SK-N-SH (cell line): ENCODE measurements at regions not wholly inside any gene's neighbourhood (a gene's known extent, or its start where the extent isn't known, plus 50 kb on each side); places are given as distances from the start of the nearest gene placed in this dataset.

Experiments used
- CTCF ChIA-PET: fragments of 300-600, 350-600 bp; formaldehyde crosslinking; extraction: SDS; loops from one replicate; lab custom pipeline; 2021; lab: Yijun Ruan, JAX
- POLR2A ChIA-PET: fragments of 350-600 bp; sonication (Branson Sonifier 250); formaldehyde crosslinking; extraction: SDS; loops from one replicate; lab custom pipeline; 2020; ENCODE audit warnings: antibody characterized with exemption, inconsistent platforms; lab: Yijun Ruan, JAX
- DNase-seq: peaks from one replicate; pipeline ENCODE4 v3.0.0; 2012
- H2AFZ ChIP-seq: fragments of 200-600 bp; sonication (generic); 2 replicates; pipeline ENCODE4 v1.8.1; 2016; ENCODE audit warnings: antibody characterized with exemption, mild to moderate bottlenecking, low read depth
- H3F3A ChIP-seq: fragments of 200-600 bp; sonication (generic); replicated peaks from 2 replicates; pipeline ENCODE3; 2016; ENCODE audit warnings: antibody characterized with exemption, mild to moderate bottlenecking; ENCODE audit not compliant: insufficient read depth
- H3K27ac ChIP-seq, 2 experiments: fragments of 200-500 bp in 1 of 2; fragments of 200-600 bp in 1 of 2; sonication (Bioruptor generic) in 1 of 2; sonication (generic), shearing (Covaris generic) in 1 of 2; 2 replicates each; pipeline versions ENCODE4 v1.5.1 to v1.6.1; 2014 to 2016; ENCODE audit warnings: low read depth in 2 of 2, inconsistent platforms in 1 of 2, low read length in 1 of 2, mild to moderate bottlenecking in 1 of 2, mixed read lengths in 1 of 2
- H3K27me3 ChIP-seq: fragments of 200-600 bp; sonication (generic), shearing (Covaris generic); 2 replicates; pipeline ENCODE4 v1.6.1; 2016; ENCODE audit warnings: mixed run types; ENCODE audit not compliant: insufficient read depth
- H3K36me3 ChIP-seq, 2 experiments: fragments of 200-500 bp in 1 of 2; fragments of 200-600 bp in 1 of 2; sonication (Bioruptor generic) in 1 of 2; sonication (generic) in 1 of 2; replicated peaks in 1 of 2; 2 replicates each; pipeline versions ENCODE3 to v1.5.1; 2014 to 2016; ENCODE audit warnings: low read length in 1 of 2, mild to moderate bottlenecking in 1 of 2; ENCODE audit not compliant: insufficient read depth in 2 of 2, control insufficient read depth in 1 of 2
- H3K4me1 ChIP-seq, 2 experiments: fragments of 200-500 bp in 1 of 2; fragments of 200-600 bp in 1 of 2; sonication (Bioruptor generic) in 1 of 2; sonication (generic), shearing (Covaris generic) in 1 of 2; 2 replicates each; pipeline versions ENCODE4 v1.5.1 to v1.6.1; 2014 to 2016; ENCODE audit warnings: low read depth in 1 of 2, low read length in 1 of 2, mixed run types in 1 of 2; ENCODE audit not compliant: insufficient read depth in 2 of 2, control insufficient read depth in 1 of 2
- H3K4me2 ChIP-seq: fragments of 200-600 bp; sonication (generic), shearing (Covaris generic); 2 replicates; pipeline ENCODE4 v1.6.1; 2017; ENCODE audit warnings: mixed run types
- H3K4me3 ChIP-seq, 2 experiments: fragments of 200-500 bp in 1 of 2; fragments of 200-600 bp in 1 of 2; sonication (Bioruptor generic) in 1 of 2; sonication (generic), shearing (Covaris generic) in 1 of 2; 2 replicates each; pipeline versions ENCODE4 v1.5.1 to v1.8.1; 2014 to 2016; ENCODE audit warnings: low read depth in 2 of 2, inconsistent platforms in 1 of 2, low read length in 1 of 2, mild to moderate bottlenecking in 1 of 2, mixed read lengths in 1 of 2, moderate library complexity in 1 of 2
- H3K79me2 ChIP-seq: fragments of 200-600 bp; sonication (generic); 2 replicates; pipeline ENCODE4 v1.8.1; 2017; ENCODE audit warnings: mild to moderate bottlenecking; ENCODE audit not compliant: insufficient read depth
- H3K9ac ChIP-seq: fragments of 200-600 bp; sonication (generic); 2 replicates; pipeline ENCODE4 v1.6.1; 2017; ENCODE audit warnings: mixed run types
- H3K9me2 ChIP-seq: fragments of 200-600 bp; sonication (generic); 2 replicates; pipeline ENCODE4 v1.6.1; 2017; ENCODE audit warnings: mixed run types
- H3K9me3 ChIP-seq: fragments of 200-600 bp; sonication (generic); 2 replicates; pipeline ENCODE4 v1.6.1; 2017; ENCODE audit warnings: mixed run types, mild to moderate bottlenecking, moderate library complexity
- H4K20me1 ChIP-seq: fragments of 200-600 bp; sonication (generic); 2 replicates; pipeline ENCODE4 v1.6.1; 2017; ENCODE audit warnings: mild to moderate bottlenecking, mixed run types; ENCODE audit not compliant: insufficient read depth
- ELF1 ChIP-seq: IDR thresholded peaks from 2 replicates; pipeline ENCODE4 v1.4.0; 2012
- EZH2phosphoT487 ChIP-seq: fragments of 200-600 bp; sonication (generic); IDR thresholded peaks from 2 replicates; pipeline ENCODE4 v1.6.1; 2017; ENCODE audit warnings: low read depth, mixed run types, mild to moderate bottlenecking, antibody characterized with exemption, moderate library complexity, borderline replicate concordance
- FOXJ3 ChIP-seq: sonication (generic); formaldehyde crosslinking; IDR thresholded peaks from 2 replicates; pipeline ENCODE4 v1.5.1; 2020; ENCODE audit warnings: mild to moderate bottlenecking, missing genetic modification reagents
- FOXM1 ChIP-seq: IDR thresholded peaks from 2 replicates; pipeline ENCODE4 v1.4.0; 2012; ENCODE audit warnings: low read depth, mild to moderate bottlenecking
- GABPA ChIP-seq: IDR thresholded peaks from 2 replicates; pipeline ENCODE4 v1.4.0; 2012; ENCODE audit warnings: low read depth, mild to moderate bottlenecking
- RAD21 ChIP-seq: IDR thresholded peaks from 2 replicates; pipeline ENCODE4 v1.6.1; 2012; ENCODE audit warnings: mild to moderate bottlenecking, low read length
- RCOR1 ChIP-seq: fragments of 150-350 bp; IDR thresholded peaks from 2 replicates; pipeline ENCODE4 v1.6.1; 2017; ENCODE audit warnings: antibody characterized with exemption, low read length
- RFX5 ChIP-seq: IDR thresholded peaks from 2 replicates; pipeline ENCODE4 v1.6.1; 2012; ENCODE audit warnings: mild to moderate bottlenecking, improper control_type of control experiment, low read length
- RXRA ChIP-seq: IDR thresholded peaks from 2 replicates; pipeline ENCODE4 v1.4.0; 2012; ENCODE audit warnings: low read depth, mild to moderate bottlenecking, borderline replicate concordance
- SMC3 ChIP-seq: IDR thresholded peaks from 2 replicates; pipeline ENCODE4 v1.6.1; 2012; ENCODE audit warnings: low read depth, low read length, improper control_type of control experiment
- TEAD4 ChIP-seq: IDR thresholded peaks from 2 replicates; pipeline ENCODE4 v1.4.0; 2012; ENCODE audit warnings: mild to moderate bottlenecking, borderline replicate concordance; ENCODE audit not compliant: insufficient read depth
- YY1 ChIP-seq: IDR thresholded peaks from 2 replicates; pipeline ENCODE4 v1.4.0; 2012; ENCODE audit warnings: low read depth, mild to moderate bottlenecking
- WGBS: methylation state at CpG from one replicate; pipeline ENCODE4 v1.1.6; 2017; ENCODE audit warnings: low lambda C conversion rate; 5-methylcytosine and 5-hydroxymethylcytosine counted together
- TF ChIP-seq, protein P1 (sequence below): IDR thresholded peaks from 2 replicates; pipeline ENCODE4 v1.4.0; 2012; ENCODE audit warnings: low read depth, borderline replicate concordance
- TF ChIP-seq, protein P2 (sequence below): IDR thresholded peaks from 2 replicates; pipeline ENCODE4; 2012
- TF ChIP-seq, protein P3 (sequence below): fragments of 200-600 bp; sonication (generic); IDR thresholded peaks from 2 replicates; pipeline ENCODE4 v1.6.1; 2017; ENCODE audit warnings: antibody characterized with exemption, mild to moderate bottlenecking, moderate library complexity
- TF ChIP-seq, protein P4 (sequence below): IDR thresholded peaks from 2 replicates; pipeline ENCODE4 v1.4.0; 2012; ENCODE audit warnings: low read depth, borderline replicate concordance
- TF ChIP-seq, protein P5 (sequence below): IDR thresholded peaks from 2 replicates; pipeline ENCODE4 v1.4.0; 2012; ENCODE audit warnings: low read depth

DNA sequence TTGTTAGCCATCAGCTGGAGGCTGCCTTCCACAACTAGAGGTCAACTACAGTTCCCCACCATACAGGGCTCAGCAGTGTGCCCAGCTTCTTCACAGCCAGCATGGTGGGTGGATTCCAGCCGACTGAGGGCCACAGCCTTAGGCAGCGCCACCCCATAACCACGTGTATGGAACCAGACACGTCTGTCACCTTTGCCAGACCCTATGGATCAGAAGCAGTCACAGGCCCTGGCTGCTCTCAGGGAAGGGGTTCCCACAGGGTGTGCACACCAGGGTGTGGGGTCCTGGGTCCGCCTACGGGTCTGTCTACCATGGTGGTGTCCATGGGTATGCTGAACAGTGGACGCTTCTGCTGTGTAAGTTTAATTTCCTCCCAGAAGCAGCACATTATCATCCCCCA lies 265.0 kb upstream of the FOXF1 start:
- H3K4me2 ChIP-seq: no peak overlapping the region
- H3K36me3 ChIP-seq: no peaks in the 10 kb centered on the region
- peaks cover 85% of the 10 kb centered on the region for H3K27me3 ChIP-seq
- H3K4me1 ChIP-seq: no peaks in the 10 kb centered on the region
- H3K9ac ChIP-seq: no peak overlapping the region
- ChIA-PET CTCF (no interaction called here), POLR2A (no interaction called here)
- no peaks in the 10 kb centered on the region for H3F3A ChIP-seq
- no peak for TF ChIP-seq TEAD4
- TF ChIP-seq, protein P1, sequence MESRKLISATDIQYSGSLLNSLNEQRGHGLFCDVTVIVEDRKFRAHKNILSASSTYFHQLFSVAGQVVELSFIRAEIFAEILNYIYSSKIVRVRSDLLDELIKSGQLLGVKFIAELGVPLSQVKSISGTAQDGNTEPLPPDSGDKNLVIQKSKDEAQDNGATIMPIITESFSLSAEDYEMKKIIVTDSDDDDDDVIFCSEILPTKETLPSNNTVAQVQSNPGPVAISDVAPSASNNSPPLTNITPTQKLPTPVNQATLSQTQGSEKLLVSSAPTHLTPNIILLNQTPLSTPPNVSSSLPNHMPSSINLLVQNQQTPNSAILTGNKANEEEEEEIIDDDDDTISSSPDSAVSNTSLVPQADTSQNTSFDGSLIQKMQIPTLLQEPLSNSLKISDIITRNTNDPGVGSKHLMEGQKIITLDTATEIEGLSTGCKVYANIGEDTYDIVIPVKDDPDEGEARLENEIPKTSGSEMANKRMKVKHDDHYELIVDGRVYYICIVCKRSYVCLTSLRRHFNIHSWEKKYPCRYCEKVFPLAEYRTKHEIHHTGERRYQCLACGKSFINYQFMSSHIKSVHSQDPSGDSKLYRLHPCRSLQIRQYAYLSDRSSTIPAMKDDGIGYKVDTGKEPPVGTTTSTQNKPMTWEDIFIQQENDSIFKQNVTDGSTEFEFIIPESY: no peak
- no peak for TF ChIP-seq GABPA
- no peak for DNase-seq
- H3K27ac ChIP-seq: no peak overlapping the region
- no peaks in the 10 kb centered on the region for H4K20me1 ChIP-seq
- no peaks in the 10 kb centered on the region for H3K79me2 ChIP-seq
- no peaks in the 10 kb centered on the region for H3K9me3 ChIP-seq
- WGBS: 13% methylated on average over 1 of the region's 7 CpGs
- H3K4me3 ChIP-seq: no peak overlapping the region
- H3K9me2 ChIP-seq: no peaks in the 10 kb centered on the region
- H2AFZ ChIP-seq: no peak overlapping the region

DNA sequence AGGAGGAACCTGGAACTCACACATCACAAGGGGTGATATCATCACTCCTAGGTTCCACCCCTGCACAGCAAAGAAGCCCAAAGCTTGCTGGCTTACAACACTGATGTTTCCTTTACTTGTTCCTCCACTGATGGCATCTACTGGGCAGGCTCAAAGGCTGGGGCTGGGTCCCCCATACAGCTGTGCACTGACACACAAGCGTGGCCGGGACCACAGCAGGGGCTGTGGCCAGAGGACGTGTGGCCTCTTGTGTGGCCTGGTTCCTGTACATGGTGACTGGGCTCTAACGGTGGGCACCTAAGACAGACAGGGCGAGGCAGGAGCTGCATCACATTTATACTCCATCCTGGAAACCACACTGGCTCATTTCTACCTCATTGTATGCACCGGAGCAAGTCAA lies 264.4 kb upstream of the FOXF1 start:
- H3F3A ChIP-seq: no peaks in the 10 kb centered on the region
- no peaks in the 10 kb centered on the region for H3K9me3 ChIP-seq
- H2AFZ ChIP-seq: no peak overlapping the region
- no peak for DNase-seq
- H3K9ac ChIP-seq: no peak overlapping the region
- no peaks in the 10 kb centered on the region for H3K79me2 ChIP-seq
- WGBS: 10% methylated on average over 6 of the region's 6 CpGs
- H4K20me1 ChIP-seq: no peaks in the 10 kb centered on the region
- H3K27me3 ChIP-seq: peaks cover 79% of the 10 kb centered on the region
- TF ChIP-seq SMC3 (no peak), ELF1 (no peak), FOXM1 (no peak), RXRA (no peak), RCOR1 (no peak)
- H3K4me2 ChIP-seq: no peak overlapping the region
- CTCF ChIA-PET: no interaction called here
- POLR2A ChIA-PET: no interaction called here
- no peak overlapping the region for H3K4me3 ChIP-seq
- H3K9me2 ChIP-seq: no peaks in the 10 kb centered on the region
- H3K36me3 ChIP-seq: no peaks in the 10 kb centered on the region
- H3K4me1 ChIP-seq: no peaks in the 10 kb centered on the region
- H3K27ac ChIP-seq: no peak overlapping the region

DNA sequence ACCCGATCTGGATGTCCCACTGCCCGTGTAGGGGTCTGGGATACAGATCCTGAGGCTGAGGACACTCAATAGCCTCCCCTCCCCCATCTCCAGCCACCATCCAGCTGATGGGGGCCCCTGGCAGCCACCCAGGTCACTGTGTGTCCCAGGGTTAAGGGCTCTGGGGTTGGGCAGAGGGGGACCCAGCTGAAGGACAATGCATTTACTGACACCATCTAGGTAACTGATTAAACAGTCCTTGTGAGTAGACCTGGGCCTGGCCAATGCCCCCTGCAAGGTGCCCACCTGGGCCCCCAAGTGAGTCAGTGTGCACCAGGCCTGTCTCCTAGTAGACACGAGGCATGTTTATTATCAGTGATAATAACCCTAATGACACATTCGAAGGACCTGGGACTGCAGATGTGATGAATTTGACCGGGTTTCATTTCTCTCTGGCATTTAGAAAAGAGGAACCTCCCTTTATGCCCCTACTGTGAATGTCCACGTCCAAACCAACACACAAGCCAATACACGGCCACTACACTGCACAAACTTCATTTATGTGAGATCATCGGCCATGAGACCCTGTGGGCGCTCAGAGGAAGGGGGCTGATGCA lies 261.9 kb upstream of the FOXF1 start:
- Histone ChIP-seq H3K9ac (no peak overlapping the region), H3K4me2 (no peak overlapping the region), H4K20me1 (no peaks in the 10 kb centered on the region), H3K9me2 (no peaks in the 10 kb centered on the region), H3K4me1 (no peaks in the 10 kb centered on the region), H3K79me2 (no peaks in the 10 kb centered on the region), H2AFZ (no peak overlapping the region), H3K27me3 (peaks cover 64% of the 10 kb centered on the region; the same call in 1 of the 2 replicates), H3K27ac (no peak overlapping the region), H3K9me3 (no peaks in the 10 kb centered on the region), H3K36me3 (no peaks in the 10 kb centered on the region), H3F3A (no peaks in the 10 kb centered on the region), H3K4me3 (no peak overlapping the region)
- 0% methylated on average over 7 of the region's 9 CpGs for WGBS
- CTCF ChIA-PET: no interaction called here
- DNase-seq: no peak
- TF ChIP-seq EZH2phosphoT487 (no peak), FOXJ3 (CRISPR knock-in tag) (no peak), SMC3 (no peak), RFX5 (no peak), RAD21 (no peak), YY1 (no peak), TEAD4 (no peak)
- TF ChIP-seq, protein P2, sequence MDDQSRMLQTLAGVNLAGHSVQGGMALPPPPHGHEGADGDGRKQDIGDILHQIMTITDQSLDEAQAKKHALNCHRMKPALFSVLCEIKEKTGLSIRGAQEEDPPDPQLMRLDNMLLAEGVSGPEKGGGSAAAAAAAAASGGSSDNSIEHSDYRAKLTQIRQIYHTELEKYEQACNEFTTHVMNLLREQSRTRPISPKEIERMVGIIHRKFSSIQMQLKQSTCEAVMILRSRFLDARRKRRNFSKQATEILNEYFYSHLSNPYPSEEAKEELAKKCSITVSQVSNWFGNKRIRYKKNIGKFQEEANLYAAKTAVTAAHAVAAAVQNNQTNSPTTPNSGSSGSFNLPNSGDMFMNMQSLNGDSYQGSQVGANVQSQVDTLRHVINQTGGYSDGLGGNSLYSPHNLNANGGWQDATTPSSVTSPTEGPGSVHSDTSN: no peak
- TF ChIP-seq, protein P3, sequence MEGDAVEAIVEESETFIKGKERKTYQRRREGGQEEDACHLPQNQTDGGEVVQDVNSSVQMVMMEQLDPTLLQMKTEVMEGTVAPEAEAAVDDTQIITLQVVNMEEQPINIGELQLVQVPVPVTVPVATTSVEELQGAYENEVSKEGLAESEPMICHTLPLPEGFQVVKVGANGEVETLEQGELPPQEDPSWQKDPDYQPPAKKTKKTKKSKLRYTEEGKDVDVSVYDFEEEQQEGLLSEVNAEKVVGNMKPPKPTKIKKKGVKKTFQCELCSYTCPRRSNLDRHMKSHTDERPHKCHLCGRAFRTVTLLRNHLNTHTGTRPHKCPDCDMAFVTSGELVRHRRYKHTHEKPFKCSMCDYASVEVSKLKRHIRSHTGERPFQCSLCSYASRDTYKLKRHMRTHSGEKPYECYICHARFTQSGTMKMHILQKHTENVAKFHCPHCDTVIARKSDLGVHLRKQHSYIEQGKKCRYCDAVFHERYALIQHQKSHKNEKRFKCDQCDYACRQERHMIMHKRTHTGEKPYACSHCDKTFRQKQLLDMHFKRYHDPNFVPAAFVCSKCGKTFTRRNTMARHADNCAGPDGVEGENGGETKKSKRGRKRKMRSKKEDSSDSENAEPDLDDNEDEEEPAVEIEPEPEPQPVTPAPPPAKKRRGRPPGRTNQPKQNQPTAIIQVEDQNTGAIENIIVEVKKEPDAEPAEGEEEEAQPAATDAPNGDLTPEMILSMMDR: no peak
- TF ChIP-seq, protein P4, sequence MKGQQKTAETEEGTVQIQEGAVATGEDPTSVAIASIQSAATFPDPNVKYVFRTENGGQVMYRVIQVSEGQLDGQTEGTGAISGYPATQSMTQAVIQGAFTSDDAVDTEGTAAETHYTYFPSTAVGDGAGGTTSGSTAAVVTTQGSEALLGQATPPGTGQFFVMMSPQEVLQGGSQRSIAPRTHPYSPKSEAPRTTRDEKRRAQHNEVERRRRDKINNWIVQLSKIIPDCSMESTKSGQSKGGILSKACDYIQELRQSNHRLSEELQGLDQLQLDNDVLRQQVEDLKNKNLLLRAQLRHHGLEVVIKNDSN: no peak
- TF ChIP-seq, protein P5, sequence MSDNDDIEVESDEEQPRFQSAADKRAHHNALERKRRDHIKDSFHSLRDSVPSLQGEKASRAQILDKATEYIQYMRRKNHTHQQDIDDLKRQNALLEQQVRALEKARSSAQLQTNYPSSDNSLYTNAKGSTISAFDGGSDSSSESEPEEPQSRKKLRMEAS: no peak
- POLR2A ChIA-PET: no interaction called here
